ENCODE measurements at regions not wholly inside any gene's neighbourhood (a gene's known extent, or its start where the extent isn't known, plus 50 kb on each side); places are given as distances from the start of the nearest gene placed in this dataset.

DNA sequence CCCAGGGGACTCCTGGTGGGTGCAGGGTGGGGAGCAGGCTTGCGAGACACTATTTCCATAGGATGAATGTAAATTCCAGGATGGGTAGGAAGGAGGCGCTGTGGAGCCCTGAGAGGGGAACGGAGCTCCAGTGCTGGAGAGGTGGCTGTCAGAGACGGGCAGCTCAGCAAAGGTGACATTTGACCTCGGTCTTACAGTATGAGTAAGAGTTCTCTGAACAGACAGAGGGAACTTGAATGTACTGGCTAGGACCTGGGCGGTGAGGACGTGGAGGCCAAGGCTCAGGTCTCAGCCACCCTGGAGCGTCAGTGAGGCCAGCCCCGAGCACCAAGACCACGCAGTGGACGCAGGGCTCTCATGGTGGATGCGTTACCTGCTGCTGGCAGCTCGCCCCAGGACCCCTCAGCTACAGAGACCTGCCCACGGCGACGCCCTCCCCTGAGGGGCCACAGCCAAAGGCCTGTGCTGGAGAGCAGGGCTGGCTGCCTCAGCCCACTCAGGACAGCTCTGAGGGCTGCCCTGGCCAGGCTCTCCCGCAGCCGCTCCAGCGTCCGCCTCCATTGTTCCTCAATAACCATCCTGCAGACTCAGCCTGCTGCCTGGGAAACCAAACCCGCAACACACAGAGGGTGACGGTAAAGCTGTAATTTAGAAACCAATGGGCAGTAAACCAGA, 65.9 kb upstream of the TNRC6C start (continued):
- TF ChIP-seq, protein P1, sequence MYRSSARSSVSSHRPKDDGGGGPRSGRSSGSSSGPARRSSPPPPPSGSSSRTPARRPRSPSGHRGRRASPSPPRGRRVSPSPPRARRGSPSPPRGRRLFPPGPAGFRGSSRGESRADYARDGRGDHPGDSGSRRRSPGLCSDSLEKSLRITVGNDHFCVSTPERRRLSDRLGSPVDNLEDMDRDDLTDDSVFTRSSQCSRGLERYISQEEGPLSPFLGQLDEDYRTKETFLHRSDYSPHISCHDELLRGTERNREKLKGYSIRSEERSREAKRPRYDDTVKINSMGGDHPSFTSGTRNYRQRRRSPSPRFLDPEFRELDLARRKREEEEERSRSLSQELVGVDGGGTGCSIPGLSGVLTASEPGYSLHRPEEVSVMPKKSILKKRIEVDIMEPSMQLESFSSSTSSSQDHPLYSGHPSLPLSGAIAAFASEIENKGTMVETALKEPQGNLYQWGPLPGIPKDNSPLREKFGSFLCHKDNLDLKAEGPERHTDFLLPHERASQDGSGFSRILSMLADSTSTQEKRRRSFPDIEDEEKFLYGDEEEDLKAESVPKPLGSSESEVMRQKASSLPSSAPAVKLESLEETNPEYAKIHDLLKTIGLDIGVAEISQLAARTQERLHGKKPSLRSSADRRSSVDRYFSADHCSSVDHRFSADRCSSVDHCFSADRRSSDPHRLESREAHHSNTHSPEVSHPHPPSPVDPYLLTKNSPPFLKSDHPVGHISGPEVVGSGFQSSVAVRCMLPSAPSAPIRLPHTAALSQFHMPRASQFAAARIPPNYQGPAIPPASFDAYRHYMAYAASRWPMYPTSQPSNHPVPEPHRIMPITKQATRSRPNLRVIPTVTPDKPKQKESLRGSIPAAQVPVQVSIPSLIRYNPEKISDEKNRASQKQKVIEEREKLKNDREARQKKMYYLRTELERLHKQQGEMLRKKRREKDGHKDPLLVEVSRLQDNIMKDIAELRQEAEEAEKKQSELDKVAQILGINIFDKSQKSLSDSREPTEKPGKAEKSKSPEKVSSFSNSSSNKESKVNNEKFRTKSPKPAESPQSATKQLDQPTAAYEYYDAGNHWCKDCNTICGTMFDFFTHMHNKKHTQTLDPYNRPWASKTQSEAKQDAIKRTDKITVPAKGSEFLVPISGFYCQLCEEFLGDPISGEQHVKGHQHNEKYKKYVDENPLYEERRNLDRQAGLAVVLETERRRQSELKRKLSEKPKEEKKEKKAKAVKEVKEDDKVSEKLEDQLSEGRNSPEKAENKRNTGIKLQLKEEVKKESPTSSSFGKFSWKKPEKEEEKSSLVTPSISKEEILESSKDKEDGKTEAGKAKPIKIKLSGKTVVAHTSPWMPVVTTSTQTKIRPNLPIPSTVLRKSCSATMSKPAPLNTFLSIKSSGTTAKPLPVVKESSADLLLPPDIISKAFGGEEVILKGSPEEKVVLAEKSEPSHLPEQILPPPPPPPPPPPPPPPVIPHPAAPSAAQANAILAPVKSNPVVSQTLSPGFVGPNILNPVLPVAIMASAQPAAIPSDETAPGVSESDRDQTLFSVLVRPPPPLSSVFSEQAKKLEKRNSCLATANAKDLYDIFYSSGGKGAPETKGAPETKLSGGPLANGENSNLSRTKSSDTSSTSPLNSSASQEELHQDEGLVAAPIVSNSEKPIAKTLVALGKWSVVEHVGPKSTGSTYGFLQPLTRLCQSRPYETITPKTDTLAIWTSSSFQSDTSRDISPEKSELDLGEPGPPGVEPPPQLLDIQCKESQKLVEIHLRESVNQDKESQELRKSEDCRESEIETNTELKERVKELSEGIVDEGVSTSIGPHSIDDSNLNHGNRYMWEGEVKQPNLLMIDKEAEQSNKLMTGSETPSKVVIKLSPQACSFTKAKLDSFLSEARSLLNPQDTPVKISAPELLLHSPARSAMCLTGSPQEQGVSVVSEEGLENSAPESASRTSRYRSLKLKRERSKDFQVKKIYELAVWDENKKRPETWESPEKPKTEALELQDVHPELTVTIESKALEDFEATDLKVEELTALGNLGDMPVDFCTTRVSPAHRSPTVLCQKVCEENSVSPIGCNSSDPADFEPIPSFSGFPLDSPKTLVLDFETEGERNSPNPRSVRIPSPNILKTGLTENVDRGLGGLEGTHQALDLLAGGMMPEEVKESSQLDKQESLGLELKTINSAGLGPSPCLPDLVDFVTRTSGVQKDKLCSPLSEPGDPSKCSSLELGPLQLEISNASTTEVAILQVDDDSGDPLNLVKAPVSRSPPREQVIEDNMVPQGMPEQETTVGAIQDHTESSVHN (IDR thresholded peaks at IDR 0.05; ENCODE audit: borderline replicate concordance in 1 of 2, low read depth in 1 of 2), result no peak
- TF ChIP-seq FOXK1 (CRISPR knock-in tag; IDR thresholded peaks at IDR 0.05; ENCODE audit: borderline replicate concordance) (no peak), MCM2 (IDR thresholded peaks at IDR 0.05; ENCODE audit: low read depth) (no peak), ZNF24 (IDR thresholded peaks at IDR 0.05) (no peak), POLR2A (conservative IDR thresholded peaks at IDR 0.05) (no peak), MAFG (tag; conservative IDR thresholded peaks at IDR 0.05) (no peak), NCOA1 (IDR thresholded peaks at IDR 0.05; ENCODE audit: low read depth) (no peak), NBN (IDR thresholded peaks at IDR 0.05; ENCODE audit: low read depth) (no peak), TEAD4 (IDR thresholded peaks at IDR 0.05; ENCODE audit: low read length) (peak; percentile 57), TEAD4 (CRISPR knock-in tag; IDR thresholded peaks at IDR 0.05; ENCODE audit: borderline replicate concordance) (no peak), TAF1 (IDR thresholded peaks at IDR 0.05; ENCODE audit: control insufficient read depth, extremely low read depth, insufficient read depth, low read length, severe bottlenecking) (no peak), HMGN3 (IDR thresholded peaks at IDR 0.05; ENCODE audit: borderline replicate concordance, extremely low read depth, insufficient read length, low read depth, low read length) (no peak), STAT5A (IDR thresholded peaks at IDR 0.05; ENCODE audit: borderline replicate concordance, low read length) (no peak)
- TF ChIP-seq, protein P2, sequence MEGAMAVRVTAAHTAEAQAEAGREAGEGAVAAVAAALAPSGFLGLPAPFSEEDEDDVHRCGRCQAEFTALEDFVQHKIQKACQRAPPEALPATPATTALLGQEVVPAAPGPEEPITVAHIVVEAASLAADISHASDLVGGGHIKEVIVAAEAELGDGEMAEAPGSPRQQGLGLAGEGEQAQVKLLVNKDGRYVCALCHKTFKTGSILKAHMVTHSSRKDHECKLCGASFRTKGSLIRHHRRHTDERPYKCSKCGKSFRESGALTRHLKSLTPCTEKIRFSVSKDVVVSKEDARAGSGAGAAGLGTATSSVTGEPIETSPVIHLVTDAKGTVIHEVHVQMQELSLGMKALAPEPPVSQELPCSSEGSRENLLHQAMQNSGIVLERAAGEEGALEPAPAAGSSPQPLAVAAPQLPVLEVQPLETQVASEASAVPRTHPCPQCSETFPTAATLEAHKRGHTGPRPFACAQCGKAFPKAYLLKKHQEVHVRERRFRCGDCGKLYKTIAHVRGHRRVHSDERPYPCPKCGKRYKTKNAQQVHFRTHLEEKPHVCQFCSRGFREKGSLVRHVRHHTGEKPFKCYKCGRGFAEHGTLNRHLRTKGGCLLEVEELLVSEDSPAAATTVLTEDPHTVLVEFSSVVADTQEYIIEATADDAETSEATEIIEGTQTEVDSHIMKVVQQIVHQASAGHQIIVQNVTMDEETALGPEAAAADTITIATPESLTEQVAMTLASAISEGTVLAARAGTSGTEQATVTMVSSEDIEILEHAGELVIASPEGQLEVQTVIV (CRISPR knock-in tag; IDR thresholded peaks at IDR 0.05; ENCODE audit: borderline replicate concordance), result no peak
- TF ChIP-seq, protein P3, sequence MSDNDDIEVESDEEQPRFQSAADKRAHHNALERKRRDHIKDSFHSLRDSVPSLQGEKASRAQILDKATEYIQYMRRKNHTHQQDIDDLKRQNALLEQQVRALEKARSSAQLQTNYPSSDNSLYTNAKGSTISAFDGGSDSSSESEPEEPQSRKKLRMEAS (CRISPR knock-in tag; IDR thresholded peaks at IDR 0.05), result 0 out of 2 replicates have a peak, but pooled peaks have one; percentile 25
- TF ChIP-seq, protein P4, sequence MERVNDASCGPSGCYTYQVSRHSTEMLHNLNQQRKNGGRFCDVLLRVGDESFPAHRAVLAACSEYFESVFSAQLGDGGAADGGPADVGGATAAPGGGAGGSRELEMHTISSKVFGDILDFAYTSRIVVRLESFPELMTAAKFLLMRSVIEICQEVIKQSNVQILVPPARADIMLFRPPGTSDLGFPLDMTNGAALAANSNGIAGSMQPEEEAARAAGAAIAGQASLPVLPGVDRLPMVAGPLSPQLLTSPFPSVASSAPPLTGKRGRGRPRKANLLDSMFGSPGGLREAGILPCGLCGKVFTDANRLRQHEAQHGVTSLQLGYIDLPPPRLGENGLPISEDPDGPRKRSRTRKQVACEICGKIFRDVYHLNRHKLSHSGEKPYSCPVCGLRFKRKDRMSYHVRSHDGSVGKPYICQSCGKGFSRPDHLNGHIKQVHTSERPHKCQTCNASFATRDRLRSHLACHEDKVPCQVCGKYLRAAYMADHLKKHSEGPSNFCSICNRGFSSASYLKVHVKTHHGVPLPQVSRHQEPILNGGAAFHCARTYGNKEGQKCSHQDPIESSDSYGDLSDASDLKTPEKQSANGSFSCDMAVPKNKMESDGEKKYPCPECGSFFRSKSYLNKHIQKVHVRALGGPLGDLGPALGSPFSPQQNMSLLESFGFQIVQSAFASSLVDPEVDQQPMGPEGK (CRISPR knock-in tag; IDR thresholded peaks at IDR 0.05; ENCODE audit: borderline replicate concordance), result no peak
